GM18907 (cell line): ENCODE measurements at regions not wholly inside any gene's neighbourhood (a gene's known extent, or its start where the extent isn't known, plus 50 kb on each side); places are given as distances from the start of the nearest gene placed in this dataset.
"Not testable (repeated sequence)": the region's sequence is repeated elsewhere in the genome, so short reads cannot be mapped to it uniquely, and the experiment has no call there.

ENCODE experiments used
- ATAC-seq: cut with Tn5 transposase; IDR thresholded peaks from one replicate; pipeline ENCODE4 v1.9.1; 2021; ENCODE audit warnings: mild to moderate bottlenecking, moderate library complexity; ENCODE audit not compliant: unreplicated experiment

GRCh38 chr17:51387582-51387981, 127.2 kb downstream of the UTP18 start:
- no peak for ATAC-seq

- ATAC-seq = no peak
These were observed 127.6 kb downstream of the UTP18 start for GRCh38 chr17:51387986-51388385.

- no peak for ATAC-seq
These were observed 129.5 kb downstream of the UTP18 start for GRCh38 chr17:51389875-51390274.

DNA sequence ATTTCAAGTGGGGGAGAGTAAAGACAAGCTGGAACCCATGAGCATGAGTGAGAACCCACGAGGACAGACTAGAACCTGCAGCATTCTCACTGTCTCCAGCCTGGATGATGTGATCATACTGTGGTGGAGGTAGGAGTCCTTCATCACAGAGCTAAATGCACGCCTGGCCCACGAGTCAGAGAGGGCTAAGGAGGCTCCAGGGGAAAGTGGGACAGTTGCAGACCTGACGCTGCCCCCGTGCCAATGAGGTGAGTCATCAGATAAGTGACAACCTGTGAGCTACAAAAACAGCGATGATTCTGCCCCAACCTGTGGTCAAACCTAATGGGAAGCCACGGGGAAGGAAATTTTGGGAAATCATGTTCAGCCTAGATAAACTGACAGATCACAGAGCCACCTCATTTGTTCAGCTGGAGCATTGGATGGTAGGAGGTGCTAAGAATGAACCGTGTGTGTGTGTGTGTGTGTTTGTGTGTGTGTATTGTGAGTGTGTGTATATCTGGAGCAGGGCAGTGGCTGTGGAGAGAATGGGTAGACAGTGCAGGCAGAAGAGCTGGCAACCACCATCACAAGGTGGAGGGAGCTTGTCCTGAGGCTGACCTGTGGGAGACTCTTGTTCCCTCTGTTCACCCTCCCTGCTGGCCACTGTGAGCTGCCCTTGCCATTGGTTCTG, 131.8 kb downstream of the UTP18 start:
- ATAC-seq = no peak

GRCh38 chr17:51395621-51396020, 135.3 kb downstream of the UTP18 start:
- no peak for ATAC-seq

GRCh38 chr17:51397361-51398127, 137.2 kb downstream of the UTP18 start:
- no peak for ATAC-seq

DNA sequence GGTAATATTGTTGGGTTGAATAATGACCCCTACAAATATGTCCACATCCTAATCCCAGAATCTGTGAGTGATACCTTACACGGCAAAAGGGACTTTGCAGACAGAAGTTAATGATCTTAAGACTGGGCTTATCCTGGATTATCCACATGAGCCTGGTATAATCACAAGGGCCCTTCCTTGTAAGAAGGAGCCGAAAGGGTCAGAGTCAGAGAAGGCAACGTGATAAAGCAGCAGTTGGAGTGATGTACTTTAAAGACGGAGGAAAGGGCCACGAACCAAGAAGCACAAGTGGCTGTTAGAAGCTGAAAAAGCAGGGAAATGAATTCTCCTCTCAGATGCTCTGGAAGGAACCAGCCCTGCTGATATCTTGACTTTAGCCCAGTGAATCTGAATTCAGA, 137.8 kb downstream of the UTP18 start:
- no peak for ATAC-seq

DNA sequence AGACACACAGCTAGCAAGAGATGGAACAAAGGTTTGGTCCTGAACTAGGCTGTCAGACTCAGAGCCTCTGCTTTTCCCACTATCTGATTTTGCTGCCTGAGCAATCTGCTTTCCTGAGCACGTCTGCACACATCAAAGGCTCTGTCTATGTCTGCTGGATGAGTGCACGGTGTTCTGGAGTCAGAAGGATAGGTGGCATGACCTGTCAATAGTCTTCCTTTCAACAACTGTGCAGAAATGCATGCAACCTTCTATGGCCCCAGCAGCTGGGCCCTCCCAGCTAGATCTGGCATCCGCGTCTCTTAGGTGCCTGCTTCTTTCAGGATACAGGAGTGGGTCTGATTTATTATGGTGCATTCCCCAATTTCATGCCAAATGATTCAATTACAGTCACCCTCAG, 138.3 kb downstream of the UTP18 start:
- ATAC-seq = no peak

DNA sequence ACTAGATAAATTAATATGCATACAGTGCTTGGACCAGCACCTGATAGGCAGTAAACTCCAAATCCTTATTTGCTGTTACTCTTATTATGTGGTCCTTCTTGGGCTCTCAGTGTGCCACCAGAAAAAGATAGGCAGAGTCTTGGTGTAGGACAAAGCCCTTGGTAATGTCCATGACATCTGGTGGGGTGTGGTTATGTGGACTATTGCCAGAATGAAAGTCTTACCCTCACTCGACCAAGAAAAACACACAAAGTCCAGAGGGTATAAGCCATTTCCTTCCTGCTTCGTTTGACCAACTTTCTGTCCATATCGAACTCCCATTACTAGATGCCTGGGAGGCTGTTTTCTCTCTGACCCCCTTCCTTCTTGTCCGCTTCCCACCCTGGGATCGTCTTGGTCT, 140.9 kb downstream of the UTP18 start:
- ATAC-seq = no peak

GRCh38 chr17:51402899-51403298, 142.6 kb downstream of the UTP18 start:
- no peak for ATAC-seq

GRCh38 chr17:51407576-51407975, 147.2 kb downstream of the UTP18 start:
- no peak for ATAC-seq

DNA sequence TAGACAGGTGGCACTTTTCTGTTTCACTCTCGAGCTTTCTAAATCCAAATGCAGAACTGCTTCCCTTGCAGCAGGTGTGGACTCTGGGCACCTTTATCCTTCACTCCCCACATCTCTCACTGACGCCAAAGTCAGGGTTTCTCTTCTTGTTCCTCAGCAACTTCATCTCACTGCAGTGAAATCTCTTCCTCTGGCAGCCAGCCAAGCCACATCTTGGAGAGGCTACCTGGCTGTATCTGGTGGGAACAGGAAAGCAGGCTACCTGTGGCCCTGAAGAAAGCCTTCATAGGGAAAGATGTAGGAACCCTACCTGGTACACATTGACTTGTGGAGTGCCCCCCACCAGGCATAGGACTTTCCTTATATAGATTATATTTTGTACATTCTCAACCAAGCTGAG, 159.1 kb downstream of the UTP18 start:
- ATAC-seq = no peak

GRCh38 chr17:51421525-51421924, 161.2 kb downstream of the UTP18 start:
- no peak for ATAC-seq

DNA sequence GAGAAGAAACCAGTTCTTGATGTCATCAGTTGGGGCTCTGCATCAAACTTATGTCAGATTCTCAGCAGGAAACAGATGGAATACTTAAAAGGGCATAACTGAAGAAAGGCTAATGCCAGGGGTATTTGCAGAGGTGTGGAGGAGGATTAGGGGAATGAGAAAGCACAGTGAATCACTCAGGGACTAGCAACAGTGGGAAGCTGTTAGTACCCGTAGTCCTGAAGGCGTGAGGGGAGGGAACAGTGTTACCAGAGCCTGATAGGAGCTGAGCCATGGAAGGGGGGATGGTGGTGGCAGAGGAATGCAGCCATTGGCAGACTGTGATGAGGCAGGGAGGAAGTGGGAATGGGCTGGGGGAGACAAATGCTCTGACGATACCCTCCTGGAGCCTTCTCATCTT, 162.3 kb downstream of the UTP18 start:
- no peak for ATAC-seq

- no peak for ATAC-seq
These were observed 163.2 kb downstream of the UTP18 start for GRCh38 chr17:51423421-51424160.

DNA sequence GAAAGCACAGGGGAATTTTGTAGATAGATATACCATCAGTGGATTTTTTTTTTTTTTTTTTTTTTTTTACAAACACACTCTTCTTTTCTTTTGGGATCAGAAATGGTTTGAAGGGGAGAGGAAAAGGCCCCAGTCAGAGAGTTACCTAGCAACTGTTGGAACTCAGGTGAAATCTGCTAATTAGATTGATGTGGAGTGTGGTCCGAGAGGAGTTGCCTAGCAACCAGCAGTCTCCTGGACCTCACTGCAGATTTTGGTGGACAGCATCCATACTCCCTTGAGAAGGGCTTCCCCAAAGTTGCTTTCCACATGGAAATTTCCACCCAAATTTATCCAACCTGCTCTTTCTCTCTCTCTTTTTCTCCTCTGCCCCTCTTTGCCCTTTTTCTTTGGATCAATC, 165.4 kb downstream of the UTP18 start:
- no peak for ATAC-seq

DNA sequence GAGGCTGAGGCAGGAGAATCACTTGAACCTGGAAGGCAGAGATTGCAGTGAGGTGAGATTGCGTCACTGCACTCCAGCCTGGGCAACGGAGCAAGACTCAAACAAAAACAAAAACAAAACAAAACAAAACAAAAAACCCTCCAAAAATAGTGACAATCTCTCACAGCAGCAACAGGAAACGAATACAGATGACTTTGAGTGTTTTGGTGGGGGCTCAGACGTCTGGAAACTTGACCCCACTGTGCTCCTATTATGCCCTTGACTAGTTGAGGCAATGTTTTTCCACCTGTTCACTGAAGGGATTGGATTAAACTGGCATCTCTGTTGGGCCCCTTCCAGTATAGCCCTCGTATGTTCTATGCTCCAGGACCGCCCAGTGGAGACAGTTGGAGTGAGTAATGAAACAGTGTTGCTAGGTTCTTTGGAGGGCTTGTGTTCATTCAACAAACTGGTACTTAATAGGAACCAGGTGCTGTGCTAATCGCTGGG, 167.0 kb downstream of the UTP18 start:
- peak; percentile 26 for ATAC-seq

DNA sequence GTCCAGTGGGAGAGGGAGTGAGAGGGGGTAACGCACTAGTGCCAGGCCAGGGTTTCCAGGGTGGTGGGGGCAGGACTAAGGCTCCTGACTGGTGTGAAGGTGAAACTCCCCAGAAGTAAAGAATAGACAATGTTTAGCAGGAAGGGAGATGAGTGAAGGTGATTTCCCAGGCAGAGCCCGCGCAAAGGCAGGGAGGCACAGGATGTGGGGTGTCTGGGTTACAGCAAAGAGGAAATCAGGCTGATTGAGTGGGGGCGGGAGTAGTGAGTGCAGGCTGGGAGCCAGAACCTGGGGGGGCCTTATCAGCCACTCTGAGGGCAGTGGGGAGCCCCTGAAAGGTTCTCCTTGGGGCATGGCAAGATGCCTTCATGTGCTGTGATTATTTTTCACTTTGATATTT, 167.5 kb downstream of the UTP18 start:
- ATAC-seq = peak; percentile 95

- ATAC-seq = no peak
These were observed 168.5 kb downstream of the UTP18 start for GRCh38 chr17:51428668-51429495.

DNA sequence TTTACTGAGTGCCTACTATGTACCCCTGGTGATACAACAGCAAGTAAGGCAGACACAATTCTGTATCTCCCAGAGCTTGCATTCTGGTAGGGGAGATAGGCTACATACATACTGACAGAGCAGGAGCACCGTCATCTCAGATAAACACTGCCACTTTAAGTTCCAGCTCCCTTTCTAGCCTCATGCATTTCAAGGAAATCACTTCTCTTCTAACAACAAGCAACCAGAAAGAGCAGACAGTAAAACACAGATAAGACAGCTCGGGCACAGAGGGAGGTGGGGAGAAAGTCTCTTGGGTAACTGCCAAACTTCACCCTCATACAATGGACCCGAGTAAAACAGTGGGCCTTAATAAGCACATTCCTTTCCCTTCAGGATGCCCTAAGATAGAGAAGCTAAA, 169.6 kb downstream of the UTP18 start:
- ATAC-seq = not testable (repeated sequence)

DNA sequence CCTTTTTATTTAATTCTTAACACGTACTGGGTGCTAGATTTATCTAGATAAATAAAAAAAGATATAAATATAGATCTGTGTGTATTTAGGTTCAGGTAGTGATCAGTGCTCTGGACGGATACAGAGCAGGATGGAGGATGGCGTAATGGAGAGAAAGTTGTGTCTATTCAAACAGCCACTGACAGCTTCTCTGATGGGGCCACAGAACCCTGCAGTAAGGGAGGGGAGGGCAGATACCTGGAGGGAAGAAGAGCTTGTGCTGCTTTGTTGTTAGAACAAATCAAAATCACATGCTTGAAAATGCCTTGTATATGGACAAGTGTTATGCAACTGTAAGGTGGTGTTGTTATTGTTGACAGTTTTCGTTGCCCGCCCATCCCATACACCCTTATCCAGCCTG, 170.2 kb downstream of the UTP18 start:
- no peak for ATAC-seq
